ENCODE measurements at regions not wholly inside any gene's neighbourhood (a gene's known extent, or its start where the extent isn't known, plus 50 kb on each side); places are given as distances from the start of the nearest gene placed in this dataset.
"Not testable (repeated sequence)": the region's sequence is repeated elsewhere in the genome, so short reads cannot be mapped to it uniquely, and the experiment has no call there.

DNA sequence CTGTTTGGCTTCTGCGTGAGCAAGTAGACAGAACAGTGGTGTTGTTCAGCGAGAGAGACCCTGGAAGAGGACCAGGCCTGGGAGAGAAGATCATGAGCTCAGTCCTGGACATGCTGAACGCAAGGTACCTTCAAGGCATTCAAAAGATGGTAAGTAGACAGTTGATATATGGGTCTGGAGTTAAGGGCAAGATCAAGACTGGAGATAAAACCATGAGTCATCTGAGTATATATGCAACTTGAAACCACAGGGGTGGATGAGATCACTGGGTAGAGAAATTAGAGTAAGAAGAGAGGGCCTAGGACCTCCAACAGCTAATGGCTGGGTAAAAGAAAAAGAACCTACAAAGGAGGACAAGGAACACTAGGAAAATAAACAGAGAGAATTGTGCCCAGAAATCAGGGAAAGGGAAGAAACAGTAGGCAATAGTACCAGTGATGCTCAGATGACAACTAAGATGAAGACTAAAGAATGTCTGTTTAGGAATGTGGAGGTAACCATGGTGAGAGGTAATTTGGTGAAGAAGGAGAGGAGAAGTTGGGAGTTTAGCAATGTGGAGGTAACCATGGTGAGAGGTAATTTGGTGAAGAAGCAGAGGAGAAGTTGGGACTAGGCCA, 343.2 kb upstream of the ADAMTS9 start:
- no peak for DNase-seq

DNA sequence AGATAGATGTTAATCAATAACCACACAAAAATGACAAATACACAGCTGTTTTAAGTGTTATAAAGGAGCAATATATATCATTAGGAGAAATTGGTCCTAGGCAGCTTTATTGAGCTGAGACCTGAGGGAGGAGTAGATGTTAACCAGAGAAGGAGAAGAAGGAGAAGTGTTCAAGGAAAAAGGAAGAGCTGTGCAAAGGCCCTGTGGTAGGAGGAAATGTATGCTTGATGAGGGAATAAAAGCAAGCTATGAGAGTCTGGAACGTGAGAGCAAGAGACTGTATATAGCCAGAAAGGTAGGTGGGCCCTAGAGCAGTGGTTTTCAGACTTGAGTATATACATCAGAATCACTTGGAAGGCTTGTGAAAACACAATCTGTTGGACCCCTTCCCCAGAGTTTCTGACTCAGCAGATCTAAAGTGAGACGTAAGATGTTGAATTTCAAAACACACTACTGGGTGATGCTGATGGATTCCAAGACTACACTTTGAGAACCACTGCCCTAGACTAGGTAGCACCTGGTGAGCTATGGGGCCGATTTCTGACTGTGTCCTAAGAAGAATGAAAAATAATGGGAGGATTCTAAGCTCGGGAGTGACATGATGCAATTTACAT, 342.3 kb upstream of the ADAMTS9 start:
- DNase-seq: no peak

- DNase-seq: no peak
Observed at GRCh38 chr3:65029130-65029529, 341.3 kb upstream of the ADAMTS9 start.

DNA sequence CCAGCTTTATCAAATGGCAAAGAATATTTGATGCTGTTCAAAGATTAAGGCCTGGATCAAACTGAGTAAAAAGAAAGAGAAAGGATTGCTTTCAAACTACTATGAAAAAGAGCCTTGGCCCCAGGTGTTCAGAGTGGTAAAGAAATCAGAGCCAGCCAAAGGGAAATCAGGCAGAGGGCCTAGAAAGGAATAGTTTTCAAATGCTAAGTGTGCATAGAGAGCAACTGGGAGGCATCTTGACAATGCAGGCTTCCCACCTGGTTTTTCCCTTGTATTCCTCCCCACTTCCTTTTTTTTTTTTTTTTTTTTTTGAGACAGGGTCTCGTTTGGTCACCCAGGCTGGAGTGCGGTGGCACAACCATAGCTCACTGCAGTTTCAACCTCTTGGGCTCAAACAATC, 340.2 kb upstream of the ADAMTS9 start:
- no peak for DNase-seq

DNA sequence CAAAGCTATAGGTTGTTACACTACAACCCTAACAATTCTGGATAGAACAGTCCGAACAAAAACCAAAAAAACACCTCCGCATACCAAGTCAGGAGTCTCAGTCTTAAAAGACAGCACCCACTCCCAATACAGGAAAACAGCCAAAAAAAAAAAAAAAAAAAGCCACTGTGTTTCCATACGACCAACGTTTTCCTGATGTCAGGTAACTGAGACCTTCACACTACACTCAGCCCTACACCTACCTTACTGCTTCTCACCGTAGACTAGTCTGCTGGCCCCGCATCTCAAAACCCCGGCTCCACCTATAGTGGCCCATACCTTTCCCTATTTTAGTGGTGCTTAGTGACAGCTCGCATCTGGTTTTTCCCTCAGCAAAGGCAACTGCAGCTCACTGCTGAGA, 339.5 kb upstream of the ADAMTS9 start:
- no peak for DNase-seq

GRCh38 chr3:65026151-65026550, 338.4 kb upstream of the ADAMTS9 start:
- no peak for DNase-seq

- DNase-seq: no peak
Observed at GRCh38 chr3:65024148-65024547, 336.3 kb upstream of the ADAMTS9 start.

DNA sequence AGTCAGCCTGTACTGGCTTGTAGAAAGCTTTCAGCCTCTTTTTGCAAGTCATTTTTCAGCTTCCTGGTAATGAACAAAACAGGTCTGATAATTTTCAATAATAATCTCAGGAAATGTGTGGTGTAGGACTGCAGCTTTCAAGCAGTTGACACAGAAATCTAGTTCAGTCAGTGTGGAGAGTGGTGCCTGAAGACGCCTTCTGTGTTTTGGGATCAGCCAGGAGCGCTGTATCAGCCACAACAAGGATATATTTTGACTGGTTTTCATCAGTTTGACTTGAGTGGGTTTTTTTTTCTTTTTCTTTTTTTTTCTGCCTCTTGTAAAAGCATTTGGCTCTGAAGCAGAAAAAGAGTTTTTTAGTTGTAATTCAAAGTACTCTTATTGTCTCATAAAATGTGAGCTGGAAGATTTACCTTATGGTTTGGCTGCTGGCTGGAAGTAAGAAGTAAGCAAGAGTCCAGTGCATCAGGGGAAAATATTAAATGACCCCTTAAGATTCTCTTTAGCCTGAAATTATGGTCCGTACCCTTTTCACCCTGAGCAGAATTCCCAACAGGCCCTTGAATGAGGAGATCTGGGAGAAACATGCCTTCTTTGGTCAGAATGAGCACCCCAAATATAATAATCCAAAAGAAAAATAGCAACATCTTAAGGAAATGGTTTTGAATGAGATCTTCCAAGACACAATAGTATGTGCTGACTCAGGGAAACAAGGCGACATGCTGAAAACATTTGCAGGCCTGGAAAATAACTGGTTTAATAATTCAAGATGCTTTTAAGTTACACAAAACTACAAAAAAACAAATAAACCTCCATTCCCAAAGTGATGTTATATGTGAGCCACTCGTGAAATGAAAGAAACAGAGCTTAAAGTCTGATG, 332.7 kb upstream of the ADAMTS9 start:
- no peak for DNase-seq

DNA sequence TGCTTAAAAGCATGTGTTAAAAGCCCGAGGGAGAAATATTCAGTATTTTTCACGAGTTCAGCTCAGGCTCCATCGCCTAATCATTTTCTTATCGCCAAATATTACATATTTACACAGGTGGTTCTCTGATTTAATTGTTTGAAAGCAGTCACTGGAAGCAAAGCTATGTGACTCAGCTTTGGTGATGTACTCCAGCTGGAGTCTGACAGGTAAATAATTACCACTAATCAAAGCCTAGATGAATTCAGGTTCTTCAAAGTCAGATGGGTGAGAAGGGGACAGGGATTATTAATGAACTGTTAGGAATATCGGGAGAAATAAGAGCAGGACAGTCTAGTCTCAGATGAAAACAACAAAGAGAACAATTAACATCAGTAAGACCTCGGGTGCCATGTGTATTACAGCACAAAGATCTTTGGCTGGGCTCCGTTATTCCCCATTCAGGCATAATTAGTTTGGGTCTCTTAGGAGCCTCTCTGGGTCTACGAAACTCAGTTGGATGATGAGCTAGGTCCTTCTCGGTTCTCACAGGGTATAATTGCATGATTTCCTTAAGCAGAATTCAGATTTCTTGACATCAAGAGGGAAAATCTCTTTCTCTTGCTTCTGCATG, 331.7 kb upstream of the ADAMTS9 start:
- DNase-seq: no peak

DNA sequence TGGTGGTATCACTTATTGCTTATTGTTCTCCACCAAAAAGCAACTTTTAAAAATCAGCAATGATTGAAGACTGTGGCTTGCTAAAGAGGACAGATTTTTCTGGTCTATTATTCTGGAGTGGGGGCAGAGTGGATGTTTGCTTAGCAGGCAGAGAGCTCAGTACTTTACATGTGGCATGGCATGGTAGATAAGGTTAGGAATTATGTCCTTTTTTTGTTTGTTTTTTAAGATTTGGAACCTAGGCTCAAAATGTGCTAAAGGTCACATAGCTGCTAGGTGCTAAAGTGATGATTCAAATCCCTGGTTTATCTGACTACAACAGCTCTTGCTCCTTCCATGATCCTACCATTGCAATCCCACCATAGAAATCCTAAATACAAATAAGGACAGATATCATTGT, 331.0 kb upstream of the ADAMTS9 start:
- no peak for DNase-seq

DNA sequence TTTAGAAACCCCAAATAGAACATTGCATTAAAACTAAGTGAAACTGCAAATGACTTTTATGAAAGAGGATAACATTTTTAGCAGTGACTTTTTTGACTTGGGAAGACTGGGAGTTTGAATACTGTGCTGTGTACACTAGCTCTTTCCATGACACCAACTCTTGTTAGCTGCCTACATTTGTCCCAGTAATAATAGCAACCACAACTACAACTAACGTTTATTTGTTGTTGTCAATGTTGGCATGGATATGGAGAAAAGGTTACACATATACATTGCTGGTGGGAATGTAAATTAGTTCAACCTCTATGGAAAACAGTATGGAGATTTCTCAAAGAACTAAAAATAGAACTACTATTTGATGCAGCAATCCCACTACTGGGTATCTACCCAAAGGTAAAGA, 329.6 kb upstream of the ADAMTS9 start:
- no peak for DNase-seq

- DNase-seq: no peak
Observed at GRCh38 chr3:65015711-65016110, 327.9 kb upstream of the ADAMTS9 start.

DNA sequence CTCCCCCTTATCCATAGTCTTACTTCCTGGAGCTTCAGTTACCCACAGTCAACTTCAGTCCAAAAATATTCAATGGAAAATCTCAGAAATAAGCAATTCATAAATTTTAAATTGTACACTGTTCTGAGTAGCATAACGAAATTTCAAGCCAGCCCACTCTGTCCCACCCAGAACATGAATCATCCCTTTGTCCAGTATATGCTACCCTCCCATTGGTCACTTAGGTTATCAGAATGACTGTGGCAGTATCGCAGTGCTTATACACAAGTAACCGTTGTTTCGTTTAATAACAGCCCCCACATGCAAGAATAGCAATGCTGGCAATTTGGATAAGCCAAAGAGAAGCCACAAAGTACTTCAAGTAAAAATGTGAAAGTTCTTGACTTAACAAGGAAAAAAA, 325.3 kb upstream of the ADAMTS9 start:
- no peak for DNase-seq

DNA sequence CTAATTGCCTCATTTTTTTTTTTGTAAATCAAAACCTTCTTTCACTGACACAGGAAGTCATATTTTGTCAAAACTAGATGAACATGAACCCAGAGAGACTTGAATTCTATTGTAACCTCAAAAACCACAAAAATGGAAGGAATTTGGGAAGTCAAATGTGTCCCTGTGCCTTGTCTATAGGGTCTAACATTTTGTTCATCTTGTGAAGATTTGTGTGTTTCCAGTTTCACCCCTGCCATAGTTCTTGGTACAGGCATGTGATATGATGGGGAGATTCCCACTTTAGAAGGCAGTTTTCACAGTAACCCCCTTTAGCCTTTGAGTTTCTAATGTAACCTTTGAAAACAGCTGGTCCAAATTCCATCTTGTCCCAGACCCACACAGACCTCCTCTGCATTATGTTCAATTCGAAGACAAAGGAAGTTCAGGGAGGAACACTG, 318.5 kb upstream of the ADAMTS9 start:
- no peak for DNase-seq

DNA sequence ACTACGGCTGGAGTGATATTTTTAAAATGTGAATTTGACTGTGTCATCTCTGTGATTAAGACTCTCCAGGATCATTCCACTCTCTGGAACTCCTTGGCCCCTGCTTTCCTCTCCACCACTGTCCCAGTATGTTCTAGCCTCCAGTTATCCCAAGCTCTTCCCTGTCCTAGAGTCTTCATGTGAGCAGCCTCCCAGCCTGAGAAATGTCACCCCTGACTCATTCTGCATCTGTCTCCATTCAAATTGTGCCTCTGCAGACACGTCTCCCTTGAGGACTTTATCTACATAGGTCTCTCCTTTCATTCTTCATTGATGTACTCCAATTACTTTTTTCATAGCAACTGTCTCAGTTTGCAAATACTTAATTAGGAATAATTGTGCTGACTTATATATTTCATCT, 317.7 kb upstream of the ADAMTS9 start:
- no peak for DNase-seq

DNA sequence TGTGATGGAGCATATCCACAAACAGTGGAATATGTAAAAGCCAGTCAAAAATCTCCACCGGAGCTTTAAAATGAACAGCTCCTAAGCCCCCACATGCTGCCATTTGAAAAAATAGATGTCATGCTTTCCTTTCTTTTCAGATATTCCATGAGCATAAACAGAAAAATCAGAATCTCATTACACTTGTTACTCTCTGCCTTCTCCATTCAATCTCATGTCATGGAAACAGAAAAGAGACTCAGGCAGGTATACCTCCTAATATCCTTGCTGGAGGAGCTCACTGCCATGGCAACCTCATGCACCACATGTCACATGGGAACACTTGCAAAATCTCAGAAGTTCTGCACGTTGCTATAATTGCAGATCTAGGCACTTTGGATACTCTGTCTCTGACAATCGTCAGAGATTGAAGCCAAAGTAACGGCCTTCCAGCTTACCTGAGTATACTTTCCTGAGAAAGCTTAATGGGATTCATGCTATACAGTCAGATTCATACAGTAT, 317.0 kb upstream of the ADAMTS9 start:
- no peak for DNase-seq

- DNase-seq: no peak
Observed at GRCh38 chr3:65004306-65004705, 316.5 kb upstream of the ADAMTS9 start.

GRCh38 chr3:65001119-65001518, 313.3 kb upstream of the ADAMTS9 start:
- DNase-seq: not testable (repeated sequence)

DNA sequence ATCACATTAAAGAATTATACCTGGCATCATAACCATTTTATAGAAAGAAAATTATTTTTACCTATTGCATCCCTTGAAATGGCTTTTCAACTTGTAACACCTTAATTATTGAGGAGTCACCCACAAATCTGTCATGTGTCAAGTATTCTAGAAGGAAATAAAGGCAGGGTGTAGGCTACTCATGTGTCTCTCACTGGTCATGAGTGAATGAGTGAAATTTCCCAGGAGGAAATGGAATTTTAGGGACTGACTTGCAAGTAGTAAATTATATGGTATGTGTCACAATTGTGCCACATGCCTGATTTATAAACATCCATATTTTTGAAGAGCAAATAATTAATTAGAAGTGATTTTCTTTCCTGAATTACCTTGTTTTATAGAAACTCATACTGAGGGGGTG, 310.5 kb upstream of the ADAMTS9 start:
- DNase-seq: no peak

- no peak for DNase-seq
Observed at GRCh38 chr3:64995857-64996551, 308.2 kb upstream of the ADAMTS9 start.

- no peak for DNase-seq
Observed at GRCh38 chr3:64993781-64994180, 306.0 kb upstream of the ADAMTS9 start.

- DNase-seq: no peak
Observed at GRCh38 chr3:64992530-64993285, 304.9 kb upstream of the ADAMTS9 start.

Data from RPMI8226 (cell line).